ENCODE measurements at regions not wholly inside any gene's neighbourhood (a gene's known extent, or its start where the extent isn't known, plus 50 kb on each side); places are given as distances from the start of the nearest gene placed in this dataset.

- TF ChIP-seq, protein P1, sequence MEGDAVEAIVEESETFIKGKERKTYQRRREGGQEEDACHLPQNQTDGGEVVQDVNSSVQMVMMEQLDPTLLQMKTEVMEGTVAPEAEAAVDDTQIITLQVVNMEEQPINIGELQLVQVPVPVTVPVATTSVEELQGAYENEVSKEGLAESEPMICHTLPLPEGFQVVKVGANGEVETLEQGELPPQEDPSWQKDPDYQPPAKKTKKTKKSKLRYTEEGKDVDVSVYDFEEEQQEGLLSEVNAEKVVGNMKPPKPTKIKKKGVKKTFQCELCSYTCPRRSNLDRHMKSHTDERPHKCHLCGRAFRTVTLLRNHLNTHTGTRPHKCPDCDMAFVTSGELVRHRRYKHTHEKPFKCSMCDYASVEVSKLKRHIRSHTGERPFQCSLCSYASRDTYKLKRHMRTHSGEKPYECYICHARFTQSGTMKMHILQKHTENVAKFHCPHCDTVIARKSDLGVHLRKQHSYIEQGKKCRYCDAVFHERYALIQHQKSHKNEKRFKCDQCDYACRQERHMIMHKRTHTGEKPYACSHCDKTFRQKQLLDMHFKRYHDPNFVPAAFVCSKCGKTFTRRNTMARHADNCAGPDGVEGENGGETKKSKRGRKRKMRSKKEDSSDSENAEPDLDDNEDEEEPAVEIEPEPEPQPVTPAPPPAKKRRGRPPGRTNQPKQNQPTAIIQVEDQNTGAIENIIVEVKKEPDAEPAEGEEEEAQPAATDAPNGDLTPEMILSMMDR (IDR thresholded peaks at IDR 0.05), result no peak
- no peak for TF ChIP-seq POLR2A (IDR thresholded peaks at IDR 0.05)
Observed at GRCh38 chr15:85327820-85328219, 52.6 kb upstream of the AKAP13 start.
